Activated B cell treated with CpG ODN at 0.5 μM for 24 hours (primary cell): ENCODE measurements at regions not wholly inside any gene's neighbourhood (a gene's known extent, or its start where the extent isn't known, plus 50 kb on each side); places are given as distances from the start of the nearest gene placed in this dataset.

ENCODE experiments used
- ATAC-seq: fragments of 200-7000 bp; cut with Tn5 transposase; one replicate; pipeline ENCODE4 v1.10.0; 2021; ENCODE audit warnings: low read depth, mild to moderate bottlenecking, moderate library complexity
- CTCF ChIA-PET: fragments of 350-600 bp; sonication (Branson Sonifier 250); formaldehyde crosslinking; loops from one replicate; lab custom pipeline; 2021; ENCODE audit warnings: antibody characterized with exemption; lab: Charles Lee
- POLR2A ChIA-PET: fragments of 350-600 bp; sonication (Branson Sonifier 250); formaldehyde crosslinking; loops from one replicate; lab custom pipeline; 2021; ENCODE audit warnings: antibody characterized with exemption; lab: Charles Lee
- DNase-seq: peaks from one replicate; pipeline ENCODE4 v3.0.0; 2022
- H3K27ac Mint-ChIP-seq: one replicate; pipeline ENCODE4 v1.8.0; 2020; ENCODE audit warnings: mixed read lengths
- H3K27me3 Mint-ChIP-seq: one replicate; pipeline ENCODE4 v1.8.0; 2021; ENCODE audit warnings: mixed read lengths
- H3K36me3 Mint-ChIP-seq: one replicate; pipeline ENCODE4 v1.8.0; 2021; ENCODE audit warnings: low read depth, mixed read lengths
- H3K4me1 Mint-ChIP-seq: one replicate; pipeline ENCODE4 v1.8.0; 2021; ENCODE audit warnings: mixed read lengths
- H3K4me3 Mint-ChIP-seq: one replicate; pipeline ENCODE4 v1.8.0; 2020; ENCODE audit warnings: mild to moderate bottlenecking, mixed read lengths
- H3K9me3 Mint-ChIP-seq: one replicate; pipeline ENCODE4 v1.8.0; 2020; ENCODE audit warnings: mixed read lengths
- CTCF ChIP-seq: fragments of 200-600 bp; IDR thresholded peaks from one replicate; pipeline ENCODE4 v1.8.0; 2022; ENCODE audit warnings: antibody characterized with exemption, mild to moderate bottlenecking
- intact Hi-C: fragments of 100-400 bp; cut with micrococcal nuclease; formaldehyde crosslinking; loops from one replicate; pipeline ENCODE4 v1.15.1; 2024

- H3K36me3 Mint-ChIP-seq, result no peaks in the 10 kb centered on the region
- ChIA-PET POLR2A (no interaction called here), CTCF (no interaction called here)
- intact Hi-C loops, result no loop called here
- H3K9me3 Mint-ChIP-seq, result peaks cover under 1% of the 10 kb centered on the region
- no peak overlapping the region for H3K27ac Mint-ChIP-seq
- peaks cover 8% of the 10 kb centered on the region for H3K4me1 Mint-ChIP-seq
- ATAC-seq (no peak), DNase-seq (no peak)
- H3K4me3 Mint-ChIP-seq, result no peak overlapping the region
- no peak for TF ChIP-seq CTCF
- no peaks in the 10 kb centered on the region for H3K27me3 Mint-ChIP-seq
Measured at GRCh38 chr1:199333180-199333579, 694.3 kb upstream of the NR5A2 start.

- intact Hi-C loops, result loop anchor here (5.0 kb wide), 1 partner anchor 217 kb away; no protein-coding TSS in a partner anchor
Measured at GRCh38 chr1:199335496-199335895, 692.0 kb upstream of the NR5A2 start.

GRCh38 chr1:199336745-199337640, 690.5 kb upstream of the NR5A2 start:
- Mint-ChIP-seq H3K36me3 (no peaks in the 10 kb centered on the region), H3K4me1 (no peaks in the 10 kb centered on the region), H3K27ac (no peak overlapping the region), H3K9me3 (no peaks in the 10 kb centered on the region), H3K27me3 (peaks cover 7% of the 10 kb centered on the region), H3K4me3 (no peak overlapping the region)
- intact Hi-C loops, result loop anchor here (5.0 kb wide), 1 partner anchor 215 kb away; no protein-coding TSS in a partner anchor
- CTCF ChIA-PET, result interaction anchor here (1.2 kb wide), 1 partner anchor 213 kb away, joined by 3 read pairs; no protein-coding TSS in a partner anchor
- ATAC-seq (no peak), DNase-seq (no peak)
- POLR2A ChIA-PET, result no interaction called here
- no peak for TF ChIP-seq CTCF

More at GRCh38 chr1:199335496-199335895, 692.0 kb upstream of the NR5A2 start:
- H3K27ac Mint-ChIP-seq, result no peak overlapping the region
- ChIA-PET CTCF (no interaction called here), POLR2A (no interaction called here)
- no peak for TF ChIP-seq CTCF
- peaks cover 7% of the 10 kb centered on the region for H3K27me3 Mint-ChIP-seq
- no peak for ATAC-seq
- H3K4me3 Mint-ChIP-seq, result no peak overlapping the region
- H3K4me1 Mint-ChIP-seq, result no peaks in the 10 kb centered on the region
- H3K9me3 Mint-ChIP-seq, result no peaks in the 10 kb centered on the region
- H3K36me3 Mint-ChIP-seq, result no peaks in the 10 kb centered on the region
- DNase-seq, result no peak

- Mint-ChIP-seq H3K27ac (no peak overlapping the region), H3K36me3 (no peaks in the 10 kb centered on the region), H3K27me3 (peaks cover 7% of the 10 kb centered on the region), H3K4me3 (no peak overlapping the region), H3K4me1 (no peaks in the 10 kb centered on the region), H3K9me3 (no peaks in the 10 kb centered on the region)
- CTCF ChIA-PET, result no interaction called here
- POLR2A ChIA-PET, result no interaction called here
- DNase-seq, result no peak
- intact Hi-C loops, result loop anchor here (5.0 kb wide), 1 partner anchor 214 kb away; no protein-coding TSS in a partner anchor
- no peak for ATAC-seq
- no peak for TF ChIP-seq CTCF
Measured at GRCh38 chr1:199338760-199339159, 688.8 kb upstream of the NR5A2 start.

GRCh38 chr1:199352351-199352750, 675.2 kb upstream of the NR5A2 start:
- CTCF ChIA-PET, result no interaction called here
- no peaks in the 10 kb centered on the region for H3K4me1 Mint-ChIP-seq
- no peak overlapping the region for H3K27ac Mint-ChIP-seq
- peaks cover 17% of the 10 kb centered on the region for H3K9me3 Mint-ChIP-seq
- intact Hi-C loops, result no loop called here
- no peak overlapping the region for H3K4me3 Mint-ChIP-seq
- peaks cover 3% of the 10 kb centered on the region for H3K36me3 Mint-ChIP-seq
- DNase-seq, result no peak
- POLR2A ChIA-PET, result no interaction called here
- H3K27me3 Mint-ChIP-seq, result no peaks in the 10 kb centered on the region
- no peak for ATAC-seq
- TF ChIP-seq CTCF, result no peak
